H54 (cell line): ENCODE measurements at regions not wholly inside any gene's neighbourhood (a gene's known extent, or its start where the extent isn't known, plus 50 kb on each side); places are given as distances from the start of the nearest gene placed in this dataset.
A peak's percentile ranks its signal among the peaks of the same experiment; 100 is the strongest.
"Not testable (repeated sequence)": the region's sequence is repeated elsewhere in the genome, so short reads cannot be mapped to it uniquely, and the experiment has no call there.

Experiments used
- DNase-seq: peaks from one replicate; pipeline ENCODE4 v3.0.0; 2011; ENCODE audit warnings: low spot score, mixed read lengths; ENCODE audit not compliant: insufficient read length
- FAIRE-seq: peaks from 3 replicates; lab custom pipeline; 2011; peaks lifted over from hg19 to GRCh38; lab: Jason Lieb, UNC
- POLR2A ChIP-seq: IDR thresholded peaks from 2 replicates; pipeline ENCODE4 v1.6.1; 2011; ENCODE audit warnings: low read depth, mild to moderate bottlenecking, low read length

DNA sequence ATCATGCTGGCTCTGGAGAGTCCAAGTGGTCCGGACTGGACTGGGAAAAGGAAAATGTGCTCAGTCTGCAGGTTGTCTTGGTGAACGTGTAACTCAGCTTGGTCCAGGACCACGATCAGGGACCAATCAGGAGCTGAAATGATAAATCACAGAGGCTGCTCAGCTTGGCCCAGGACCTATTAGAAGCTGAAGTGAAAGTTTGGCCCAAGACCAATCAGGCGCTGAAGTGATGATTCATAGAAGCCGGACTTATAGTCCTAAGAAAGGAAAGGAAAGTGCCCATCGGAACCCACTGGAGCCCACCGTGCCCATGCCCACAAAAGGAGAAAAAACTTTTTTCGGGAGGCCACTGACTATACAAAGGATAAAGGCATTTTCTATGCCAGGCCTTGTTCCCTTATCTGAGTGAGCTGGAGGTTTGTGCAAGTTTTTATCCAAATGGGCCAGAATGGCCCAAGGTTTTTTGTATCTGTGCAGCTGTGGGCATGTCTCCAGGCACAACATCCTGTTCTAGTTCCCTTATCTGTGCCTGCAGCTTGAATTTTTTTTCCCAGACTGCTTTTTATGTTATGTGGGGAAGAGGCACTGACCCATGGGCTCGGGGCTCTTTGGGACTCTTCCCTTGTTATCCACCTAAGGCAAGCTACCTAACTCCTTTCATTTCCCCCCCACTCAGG lies 194.4 kb downstream of the FAM133A start:
- TF ChIP-seq POLR2A: no peak
- FAIRE-seq: no peak
- DNase-seq: no peak

DNA sequence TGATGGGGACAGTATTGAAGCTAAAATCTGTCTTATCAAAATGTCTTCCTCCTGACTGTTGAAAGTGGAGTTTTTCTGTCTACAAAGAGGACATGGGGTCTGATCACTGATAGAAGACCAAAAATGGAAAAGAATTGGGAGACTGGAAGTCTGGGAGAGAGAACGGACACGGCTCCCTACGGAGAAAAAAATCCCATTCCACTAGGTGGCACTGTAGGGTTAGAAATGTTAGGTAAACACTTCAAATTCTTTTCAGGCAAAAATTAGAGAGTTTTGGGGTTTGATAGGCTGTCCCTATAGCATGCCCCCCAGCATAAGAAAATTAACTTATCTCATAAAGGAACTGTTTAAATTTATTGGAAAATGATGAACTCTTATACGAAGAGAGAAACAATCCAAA lies 200.5 kb downstream of the FAM133A start:
- TF ChIP-seq POLR2A: no peak
- FAIRE-seq: no peak
- peak; percentile 1 for DNase-seq

DNA sequence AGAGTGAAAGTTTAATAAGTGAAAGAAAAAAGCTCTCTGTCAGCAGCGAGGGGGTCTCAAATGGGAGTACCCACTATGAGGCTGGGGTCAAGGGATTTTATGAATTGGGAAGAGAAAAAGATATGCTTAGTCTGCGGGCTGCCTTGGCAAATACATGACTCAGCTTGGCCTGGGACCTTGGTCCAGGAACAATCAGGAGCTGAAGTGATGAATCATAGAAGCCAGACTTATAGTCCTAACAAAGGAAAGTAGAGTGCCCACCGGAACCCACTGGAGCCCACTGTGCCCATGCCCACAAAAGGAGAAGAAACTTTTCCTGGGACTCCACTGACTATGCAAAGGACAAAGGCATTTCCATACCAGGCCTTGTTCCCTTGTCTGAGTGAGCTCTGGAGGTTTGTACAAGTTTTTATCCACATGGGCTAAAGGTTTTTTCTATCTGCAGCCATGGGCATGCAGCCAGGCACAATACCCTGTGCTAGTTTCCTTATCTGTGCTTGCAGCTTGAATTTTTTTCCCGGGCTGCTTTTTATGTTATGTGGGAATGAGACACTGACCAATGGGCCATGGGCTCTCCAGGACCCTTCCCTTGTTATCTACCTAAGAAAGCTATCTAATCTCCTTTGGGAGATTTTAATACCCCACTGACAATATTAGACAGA lies 201.7 kb downstream of the FAM133A start:
- TF ChIP-seq POLR2A: no peak
- DNase-seq (no peak), FAIRE-seq (no peak)

DNA sequence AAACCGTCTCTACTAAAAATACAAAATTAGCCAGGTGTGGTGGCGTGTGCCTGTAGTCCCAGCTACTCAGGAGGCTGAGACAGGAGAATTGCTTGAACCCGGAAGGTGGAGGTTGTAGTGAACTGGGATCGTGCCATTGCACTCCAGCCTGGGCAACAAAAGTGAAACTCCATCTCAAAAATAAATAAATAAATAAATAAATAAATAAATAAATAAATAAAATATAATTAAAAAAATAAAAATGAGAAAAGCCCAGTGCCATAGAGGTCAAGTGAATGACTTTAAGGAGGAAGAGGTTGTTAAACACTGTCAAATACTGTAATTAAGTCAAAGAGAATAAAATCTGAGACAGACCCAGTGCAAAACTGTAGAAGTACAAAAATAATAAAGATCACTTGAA lies 247.0 kb downstream of the FAM133A start:
- not testable (repeated sequence) for DNase-seq, FAIRE-seq

DNA sequence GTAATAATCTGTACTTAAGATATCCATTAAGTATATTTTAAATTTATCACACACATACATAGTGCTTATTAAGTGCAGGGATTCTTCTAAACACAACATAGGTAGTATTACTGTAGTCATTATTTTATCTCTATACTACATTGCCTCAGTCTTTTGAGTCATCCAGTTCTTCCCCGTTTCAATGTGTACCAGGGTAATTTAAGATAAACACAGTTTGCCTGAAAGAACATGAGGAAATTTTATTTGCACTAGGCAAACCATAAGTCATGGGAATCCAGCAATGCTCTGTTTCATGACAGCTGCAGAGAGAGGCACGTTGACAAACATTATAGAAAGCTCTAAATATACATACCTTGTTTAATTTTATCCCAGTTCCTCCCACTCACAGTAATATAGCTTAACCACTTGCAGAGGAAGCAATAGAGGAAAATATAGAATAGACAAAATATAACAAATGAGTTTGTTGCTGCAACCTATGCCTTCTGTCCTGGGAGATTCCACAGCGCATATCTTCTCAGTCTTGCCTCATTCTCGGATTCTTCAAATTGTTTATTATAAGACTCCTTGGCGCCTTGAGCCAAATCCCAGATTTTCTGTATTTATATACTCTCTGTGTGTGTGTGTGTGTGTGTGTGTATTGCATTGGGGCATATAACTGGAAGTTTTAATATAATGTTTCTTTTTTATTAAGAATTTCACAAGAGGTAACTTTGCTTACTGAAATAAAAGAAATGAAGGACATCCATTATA lies 258.6 kb downstream of the FAM133A start:
- no peak for FAIRE-seq
- DNase-seq: no peak
- no peak for TF ChIP-seq POLR2A

DNA sequence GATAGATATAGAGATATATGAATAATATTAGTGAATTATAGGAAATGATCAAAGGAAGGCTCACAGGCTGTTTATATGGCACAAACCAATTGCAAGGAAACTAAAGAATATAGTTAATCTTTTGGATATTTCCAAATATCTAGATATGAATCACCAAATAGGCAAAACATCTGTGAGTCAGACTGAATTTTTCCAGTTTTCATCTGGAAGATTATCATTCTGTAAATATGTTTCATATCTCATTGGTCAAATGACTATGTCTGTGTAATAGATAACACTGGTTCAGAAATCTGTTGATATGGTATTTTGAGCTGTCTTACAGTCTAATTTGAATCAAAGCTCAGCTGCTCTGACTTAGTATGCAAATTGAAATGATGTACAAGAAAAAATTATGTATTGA lies 303.6 kb downstream of the FAM133A start:
- FAIRE-seq: no peak
- no peak for DNase-seq
- no peak for TF ChIP-seq POLR2A

DNA sequence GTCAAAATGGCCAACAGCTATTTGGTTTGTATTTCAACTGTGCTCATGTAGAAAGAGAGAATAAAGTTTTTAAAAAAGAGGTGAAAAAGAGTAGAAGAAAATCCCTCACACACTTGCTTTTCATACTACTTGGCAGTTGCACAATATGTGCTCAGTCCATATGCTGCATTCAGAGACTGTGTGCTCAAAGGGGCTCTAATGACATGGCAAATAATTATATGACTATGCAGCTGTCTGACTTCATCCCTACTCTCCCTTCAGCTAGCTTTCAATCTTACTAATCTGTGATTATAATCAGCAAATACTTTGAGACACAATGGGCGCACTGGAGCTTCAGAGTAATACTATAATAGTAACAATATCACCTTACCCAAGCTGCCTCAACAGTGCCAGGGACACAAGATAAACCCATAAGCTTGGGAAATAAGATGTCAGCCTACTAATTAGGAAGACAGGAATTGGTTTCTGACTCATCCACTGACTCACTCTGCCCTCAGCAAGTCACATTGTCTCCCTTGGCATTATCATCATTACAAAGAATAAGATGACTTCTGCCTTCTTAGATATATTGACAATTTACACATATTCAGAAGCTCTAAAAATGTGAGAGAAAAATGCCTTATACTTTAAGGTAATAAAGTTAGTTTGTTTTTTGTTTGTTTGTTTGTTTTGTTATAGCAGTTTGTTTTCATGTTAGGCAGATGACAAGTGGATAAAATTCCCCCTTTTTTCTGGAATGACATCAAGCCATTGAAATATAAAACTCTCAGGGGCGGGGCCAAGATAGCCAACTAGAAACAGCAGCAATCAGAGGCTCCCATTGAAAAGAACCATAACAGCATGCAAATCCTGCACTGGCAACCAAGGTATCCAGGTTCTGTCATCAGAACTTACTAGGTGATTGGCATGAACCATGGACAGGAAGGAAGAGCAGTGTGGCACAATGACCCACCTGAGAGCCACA lies 311.6 kb downstream of the FAM133A start:
- FAIRE-seq: no peak
- TF ChIP-seq POLR2A: no peak
- no peak for DNase-seq
